H54 (cell line): ENCODE measurements at regions not wholly inside any gene's neighbourhood (a gene's known extent, or its start where the extent isn't known, plus 50 kb on each side); places are given as distances from the start of the nearest gene placed in this dataset.

Source experiments
- DNase-seq: peaks from one replicate; pipeline ENCODE4 v3.0.0; 2011; ENCODE audit warnings: low spot score, mixed read lengths; ENCODE audit not compliant: insufficient read length
- FAIRE-seq: peaks from 3 replicates; lab custom pipeline; 2011; peaks lifted over from hg19 to GRCh38; lab: Jason Lieb, UNC
- POLR2A ChIP-seq: IDR thresholded peaks from 2 replicates; pipeline ENCODE4 v1.6.1; 2011; ENCODE audit warnings: low read depth, mild to moderate bottlenecking, low read length

- no peak for FAIRE-seq
Observed at GRCh38 chr5:174649391-174649790, 75.0 kb upstream of the MSX2 start.

GRCh38 chr5:174654442-174654841, 69.9 kb upstream of the MSX2 start:
- DNase-seq, result no peak
- no peak for FAIRE-seq
- TF ChIP-seq POLR2A, result no peak

More at GRCh38 chr5:174649391-174649790, 75.0 kb upstream of the MSX2 start:
- no peak for DNase-seq
- TF ChIP-seq POLR2A, result no peak

- DNase-seq (no peak), FAIRE-seq (no peak)
- no peak for TF ChIP-seq POLR2A
Observed at GRCh38 chr5:174655351-174655750, 69.0 kb upstream of the MSX2 start.

GRCh38 chr5:174664180-174664850, 60.1 kb upstream of the MSX2 start:
- FAIRE-seq (no peak), DNase-seq (no peak)
- no peak for TF ChIP-seq POLR2A

- no peak for FAIRE-seq
- no peak for DNase-seq
- no peak for TF ChIP-seq POLR2A
Observed at GRCh38 chr5:174665347-174665746, 59.0 kb upstream of the MSX2 start.

GRCh38 chr5:174667526-174667925, 56.9 kb upstream of the MSX2 start:
- no peak for TF ChIP-seq POLR2A
- DNase-seq (no peak), FAIRE-seq (no peak)

GRCh38 chr5:174668349-174668748, 56.0 kb upstream of the MSX2 start:
- no peak for TF ChIP-seq POLR2A
- FAIRE-seq (no peak), DNase-seq (no peak)
